NCI-H2081 (cell line): ENCODE measurements at regions not wholly inside any gene's neighbourhood (a gene's known extent, or its start where the extent isn't known, plus 50 kb on each side); places are given as distances from the start of the nearest gene placed in this dataset.
"Not testable (repeated sequence)": the region's sequence is repeated elsewhere in the genome, so short reads cannot be mapped to it uniquely, and the experiment has no call there.

Experiments
- DNase-seq, 2 experiments: peaks; one replicate each; lab custom pipeline; 2025; lab: John Stamatoyannopoulos, UW

GRCh38 chr12:13562915-13563742 lies 366.6 kb downstream of the EMP1 start:
- DNase-seq: no peak

- DNase-seq: no peak
Measured at GRCh38 chr12:13561923-13562322, 365.4 kb downstream of the EMP1 start.

- DNase-seq: peak; percentile 10 to 51
Measured at GRCh38 chr12:13559318-13559978, 362.9 kb downstream of the EMP1 start.

- DNase-seq: no peak
Measured at GRCh38 chr12:13552830-13553229, 356.3 kb downstream of the EMP1 start.

GRCh38 chr12:13547283-13547682 lies 350.8 kb downstream of the EMP1 start:
- DNase-seq: no peak

GRCh38 chr12:13546231-13546630 lies 349.7 kb downstream of the EMP1 start:
- no peak for DNase-seq

- no peak for DNase-seq
Measured at GRCh38 chr12:13539051-13539450, 342.5 kb downstream of the EMP1 start.

GRCh38 chr12:13538136-13538535 lies 341.6 kb downstream of the EMP1 start:
- DNase-seq: no peak

- no peak for DNase-seq
Measured at GRCh38 chr12:13537623-13538022, 341.1 kb downstream of the EMP1 start.

GRCh38 chr12:13536219-13536910 lies 339.8 kb downstream of the EMP1 start:
- DNase-seq: no peak

- peak; percentile 58 to 70 for DNase-seq
Measured at GRCh38 chr12:13534645-13535398, 338.3 kb downstream of the EMP1 start.

- DNase-seq: no peak
Measured at GRCh38 chr12:13534242-13534641, 337.7 kb downstream of the EMP1 start.

- peak; percentile 40 to 76 for DNase-seq
Measured at GRCh38 chr12:13530966-13531365, 334.4 kb downstream of the EMP1 start.

- not testable (repeated sequence) for DNase-seq
Measured at GRCh38 chr12:13526185-13526921, 329.8 kb downstream of the EMP1 start.

- no peak for DNase-seq
Measured at GRCh38 chr12:13523536-13524307, 327.2 kb downstream of the EMP1 start.

- not testable (repeated sequence) for DNase-seq
Measured at GRCh38 chr12:13518034-13518433, 321.5 kb downstream of the EMP1 start.

- no peak for DNase-seq
Measured at GRCh38 chr12:13509740-13510139, 313.2 kb downstream of the EMP1 start.

GRCh38 chr12:13505636-13506035 lies 309.1 kb downstream of the EMP1 start:
- DNase-seq: no peak

- no peak for DNase-seq
Measured at GRCh38 chr12:13505224-13505623, 308.7 kb downstream of the EMP1 start.

GRCh38 chr12:13504736-13505135 lies 308.2 kb downstream of the EMP1 start:
- DNase-seq: no peak

- no peak for DNase-seq
Measured at GRCh38 chr12:13504074-13504473, 307.5 kb downstream of the EMP1 start.
